GM21447 (cell line): ENCODE measurements at regions not wholly inside any gene's neighbourhood (a gene's known extent, or its start where the extent isn't known, plus 50 kb on each side); places are given as distances from the start of the nearest gene placed in this dataset.

Experiments
- ATAC-seq: cut with Tn5 transposase; IDR thresholded peaks from one replicate; pipeline ENCODE4 v1.9.1; 2021; ENCODE audit not compliant: unreplicated experiment

DNA sequence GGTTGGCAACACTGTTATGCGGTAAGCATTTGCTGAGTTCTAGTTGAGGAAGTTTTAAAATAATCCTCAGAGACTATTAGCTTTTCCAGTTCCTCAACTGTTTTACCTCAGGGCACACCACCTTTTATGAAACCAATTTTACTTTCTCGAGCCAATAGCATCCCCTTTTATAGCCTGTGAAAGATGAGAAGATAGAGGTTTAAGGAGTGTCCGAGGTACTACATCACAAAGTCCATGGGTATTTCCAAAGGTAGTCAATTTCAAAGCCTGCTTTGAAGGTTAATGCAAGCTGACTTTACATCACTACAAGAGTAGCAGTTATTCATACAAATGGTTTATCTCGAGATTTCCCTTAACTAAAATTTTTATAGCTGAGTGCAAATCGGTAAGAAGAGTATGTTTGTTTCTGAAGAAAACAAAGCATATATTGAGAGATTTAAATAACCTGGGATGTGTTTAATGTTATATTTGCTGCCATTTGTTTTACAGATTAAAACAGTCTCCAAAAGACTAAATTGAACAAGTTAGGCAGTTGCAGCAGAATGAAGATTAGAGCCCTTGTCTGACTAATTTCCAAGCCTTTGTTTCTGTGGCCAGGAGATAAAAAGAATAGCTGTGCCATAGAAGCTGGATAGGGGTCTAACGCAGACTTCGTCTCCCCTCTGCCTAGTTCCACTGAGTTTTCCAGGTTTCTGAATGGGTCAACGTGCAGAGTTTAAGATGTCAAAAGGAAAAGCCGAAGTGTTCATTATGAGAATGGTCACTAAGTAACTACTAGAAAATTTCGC is 74.7 kb upstream of the TRPC4 start:
- ATAC-seq: no peak

DNA sequence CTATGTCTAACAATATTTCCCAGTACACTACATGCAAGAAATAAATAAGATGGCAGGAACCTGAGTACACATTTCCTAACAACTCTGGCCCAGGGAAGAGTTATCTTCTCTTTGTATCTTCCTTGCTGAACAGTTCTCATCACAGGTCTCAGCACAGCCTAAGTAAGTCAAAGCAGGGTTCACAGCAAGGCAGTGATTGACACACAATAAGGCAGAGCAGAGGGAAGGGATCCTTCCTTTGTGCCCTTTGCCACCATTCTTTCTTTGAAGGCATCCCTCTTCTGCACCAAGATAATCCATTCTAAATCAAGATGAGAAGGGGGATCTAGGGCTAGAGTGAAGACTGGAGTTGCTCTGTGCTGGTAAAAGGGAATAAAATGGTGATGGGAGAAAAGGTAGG is 73.4 kb upstream of the TRPC4 start:
- ATAC-seq: no peak

DNA sequence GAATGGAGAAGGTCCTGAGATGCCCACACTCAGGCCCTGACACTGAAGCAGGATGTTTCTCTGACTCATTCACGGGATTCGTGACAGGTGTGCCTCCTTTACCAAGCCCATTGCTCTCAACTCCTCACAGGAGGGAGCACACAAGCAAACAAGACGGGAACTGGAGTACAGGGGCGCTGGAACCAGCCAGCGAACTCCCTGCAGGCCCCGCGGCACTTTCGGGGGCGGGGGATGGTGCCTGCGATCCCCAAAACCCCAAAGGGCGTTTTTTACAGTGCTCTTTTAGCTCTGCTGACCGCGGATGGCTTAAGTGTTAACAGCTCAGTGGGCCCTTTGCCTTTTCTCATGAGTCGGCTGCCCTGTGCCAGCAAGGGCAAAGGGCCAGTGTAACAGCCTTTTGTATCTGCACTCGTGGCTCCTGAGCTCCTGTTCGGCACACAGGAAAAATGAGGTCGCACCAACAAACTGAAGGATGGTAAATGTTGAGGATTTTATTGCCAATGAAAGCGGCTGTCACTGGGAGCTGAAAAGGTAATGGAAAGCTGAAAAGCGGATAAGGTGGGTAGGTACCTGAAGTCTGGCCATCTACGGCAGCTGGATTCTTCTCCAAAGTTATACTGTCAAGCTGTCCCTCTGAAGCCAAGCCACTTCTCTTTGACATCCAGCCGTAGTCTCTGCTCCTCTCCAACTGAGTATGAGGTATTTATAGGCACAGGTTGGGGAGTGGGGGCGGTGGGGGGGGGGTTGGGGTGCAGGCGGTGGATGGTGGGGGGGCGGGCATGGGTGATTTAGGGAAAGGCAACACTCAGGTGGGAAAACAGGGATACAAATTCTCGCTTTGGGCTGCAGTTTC is 65.0 kb upstream of the TRPC4 start:
- no peak for ATAC-seq

DNA sequence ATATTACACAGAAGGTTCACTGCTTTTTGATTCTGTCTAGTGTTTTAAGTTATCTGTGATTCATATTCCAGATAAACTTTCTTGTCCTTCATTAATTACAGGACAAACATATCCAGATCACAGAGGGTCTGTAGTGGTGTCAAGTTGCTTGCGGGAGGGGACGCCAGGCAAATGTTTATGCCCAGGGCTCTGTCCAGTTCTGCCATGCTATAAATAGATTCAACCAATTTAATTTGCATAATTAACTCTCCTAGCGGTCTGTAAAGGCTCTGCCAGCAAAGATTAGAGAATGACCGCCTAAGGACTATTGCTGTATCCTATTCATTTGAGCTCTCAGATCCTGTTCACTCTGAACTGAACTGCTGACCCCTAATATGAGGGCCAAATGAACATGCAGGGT is 59.7 kb upstream of the TRPC4 start:
- no peak for ATAC-seq

DNA sequence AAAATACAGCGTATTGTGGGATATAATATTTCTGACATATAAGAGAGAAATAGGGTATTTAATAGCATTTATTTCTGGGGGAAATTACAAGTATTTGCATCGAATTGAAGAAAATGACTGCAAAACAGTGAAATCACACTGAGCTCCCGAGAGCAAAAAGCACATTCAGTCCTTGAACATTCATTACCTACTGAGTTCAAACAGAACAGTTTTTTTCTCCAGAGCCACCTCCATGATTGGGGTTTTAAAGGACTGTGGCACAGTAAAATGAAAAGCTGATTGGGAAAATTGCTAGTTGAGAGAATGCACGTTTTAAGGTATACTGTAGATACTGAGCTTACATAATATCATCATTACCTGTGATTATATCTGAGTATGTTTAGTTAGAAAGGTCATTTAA is 58.0 kb upstream of the TRPC4 start:
- no peak for ATAC-seq

DNA sequence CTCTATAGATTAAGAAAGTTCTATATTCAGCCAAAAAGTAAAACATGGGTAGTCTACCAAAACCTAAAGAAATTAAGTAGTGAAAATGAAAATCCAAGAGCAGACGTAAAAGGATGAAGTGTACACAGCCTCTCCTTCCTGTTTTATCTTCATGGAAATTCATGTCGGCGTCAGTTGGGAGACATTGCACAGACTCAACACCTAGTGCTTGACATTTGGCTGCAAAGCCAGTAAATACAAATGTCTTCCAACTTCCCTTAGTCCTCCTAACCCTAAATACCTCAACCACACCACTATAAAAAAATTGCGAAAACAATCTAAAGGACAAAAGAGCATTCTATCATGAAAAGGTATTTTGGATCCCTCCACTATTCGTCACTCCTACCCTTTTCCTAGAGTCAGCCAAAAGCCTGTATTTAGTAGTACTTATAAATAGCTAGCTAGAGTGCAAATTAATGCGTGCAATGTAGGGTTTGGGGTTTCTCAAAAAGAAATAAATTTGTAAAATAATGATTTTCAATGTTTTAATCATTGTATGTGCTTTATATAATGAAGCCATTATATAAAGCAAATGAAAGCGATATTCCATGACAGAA is 56.4 kb upstream of the TRPC4 start:
- no peak for ATAC-seq

DNA sequence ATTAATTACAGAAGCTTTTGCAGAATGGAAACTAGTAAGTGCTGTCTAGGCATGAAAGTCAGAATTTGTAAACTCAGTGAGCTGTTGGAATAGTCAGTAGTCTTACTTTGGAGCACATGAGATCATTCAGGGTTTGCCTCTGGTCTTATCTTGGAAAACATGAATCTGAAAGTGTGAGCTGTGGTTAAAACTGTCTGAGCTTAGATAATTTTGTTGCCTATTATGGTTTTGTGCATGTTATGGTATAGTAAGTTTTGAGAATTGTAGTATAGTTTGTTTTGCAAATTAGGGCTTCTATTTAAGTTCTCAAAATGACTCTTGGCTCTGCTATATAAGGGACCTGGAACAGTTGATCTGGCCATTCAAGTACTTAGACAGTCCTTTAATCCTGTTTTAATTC is 53.7 kb upstream of the TRPC4 start:
- ATAC-seq: no peak

DNA sequence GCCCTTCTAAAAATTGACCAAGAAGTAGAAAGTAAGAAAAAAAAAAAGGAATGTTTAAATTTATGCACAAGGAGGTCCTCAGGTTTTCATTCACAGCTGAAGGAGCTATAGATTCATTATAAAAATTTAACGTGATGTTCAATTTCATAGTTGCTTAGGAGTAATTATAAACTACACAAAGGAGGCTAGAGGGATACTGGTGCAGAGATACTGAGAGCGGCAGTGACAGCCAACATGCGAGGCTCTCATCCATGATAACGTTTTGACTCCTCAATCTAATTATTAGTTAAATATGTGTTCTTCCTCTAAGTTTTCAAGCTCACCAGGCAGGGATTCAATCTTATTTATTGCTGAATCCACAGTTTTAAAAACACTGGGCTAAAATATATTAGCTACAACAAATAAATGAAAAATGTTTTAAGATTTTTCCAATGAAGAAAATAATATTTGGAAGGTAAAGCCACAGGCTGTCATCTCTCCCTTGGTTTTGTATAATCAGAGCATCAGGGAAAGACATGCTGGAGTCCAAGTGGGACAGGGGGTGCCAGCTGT is 49.8 kb upstream of the TRPC4 start:
- ATAC-seq: no peak
